Endodermal cell (in vitro differentiated cells): ENCODE measurements at regions not wholly inside any gene's neighbourhood (a gene's known extent, or its start where the extent isn't known, plus 50 kb on each side); places are given as distances from the start of the nearest gene placed in this dataset.
A peak's percentile ranks its signal among the peaks of the same experiment; 100 is the strongest.

Experiments used
- DNase-seq: peaks from one replicate; pipeline ENCODE4 v3.0.0-alpha.2; 2017
- H3K27ac ChIP-seq: 2 replicates; pipeline ENCODE4 v1.5.1; 2013; ENCODE audit warnings: mild to moderate bottlenecking, low read depth, low read length, moderate library complexity
- H3K27me3 ChIP-seq: 2 replicates; pipeline ENCODE4 v1.6.1; 2013; ENCODE audit warnings: mild to moderate bottlenecking, low read length, moderate library complexity; ENCODE audit not compliant: insufficient read depth, control insufficient read depth, poor library complexity, severe bottlenecking
- H3K36me3 ChIP-seq: 2 replicates; pipeline ENCODE4 v1.7.0; 2013; ENCODE audit warnings: mild to moderate bottlenecking, low read length, moderate library complexity; ENCODE audit not compliant: control insufficient read depth, insufficient read depth
- H3K4me1 ChIP-seq: one replicate; pipeline ENCODE4 v1.7.0; 2013; ENCODE audit warnings: low read length; ENCODE audit not compliant: control insufficient read depth, insufficient read depth
- H3K4me3 ChIP-seq: 2 replicates; pipeline ENCODE4 v1.5.1; 2013; ENCODE audit warnings: mild to moderate bottlenecking, low read length, moderate library complexity
- H3K9ac ChIP-seq: 2 replicates; pipeline ENCODE4 v1.6.1; 2013; ENCODE audit warnings: mild to moderate bottlenecking, low read length, moderate library complexity; ENCODE audit not compliant: poor library complexity, severe bottlenecking; ENCODE audit errors: extremely low read depth
- H3K9me3 ChIP-seq: 2 replicates; pipeline ENCODE4 v1.6.1; 2013; ENCODE audit warnings: mild to moderate bottlenecking, low read length, moderate library complexity; ENCODE audit not compliant: control insufficient read depth
- H3K27ac Mint-ChIP-seq: 2 replicates; pipeline ENCODE4 v1.8.0; 2020; ENCODE audit warnings: mixed read lengths
- H3K27me3 Mint-ChIP-seq: 2 replicates; pipeline ENCODE4 v1.8.0; 2021; ENCODE audit warnings: mild to moderate bottlenecking, mixed read lengths; ENCODE audit not compliant: insufficient read depth
- H3K36me3 Mint-ChIP-seq: 2 replicates; pipeline ENCODE4 v1.8.0; 2020; ENCODE audit warnings: low read depth, mixed read lengths
- H3K4me1 Mint-ChIP-seq: 2 replicates; pipeline ENCODE4 v1.8.0; 2020; ENCODE audit warnings: mixed read lengths
- H3K4me3 Mint-ChIP-seq: 2 replicates; pipeline ENCODE4 v1.8.0; 2020; ENCODE audit warnings: mild to moderate bottlenecking, moderate library complexity, mixed read lengths
- H3K9me3 Mint-ChIP-seq: 2 replicates; pipeline ENCODE4 v1.8.0; 2020; ENCODE audit warnings: mild to moderate bottlenecking, mixed read lengths
- WGBS, 2 experiments: methylation state at CpG; one replicate each; pipeline versions ENCODE4 v1.1.5 to v1.1.7; 2013; ENCODE audit warnings: missing lambda C conversion rate in 2 of 2, mixed read lengths in 1 of 2; ENCODE audit not compliant: insufficient coverage in 1 of 2, insufficient read length in 1 of 2; 5-methylcytosine and 5-hydroxymethylcytosine counted together
- TF ChIP-seq, protein P1 (sequence below): fragments of 200-600 bp; sonication (generic); conservative IDR thresholded peaks from 2 replicates; pipeline ENCODE4 v1.5.0; 2021; ENCODE audit warnings: antibody characterized with exemption, mild to moderate bottlenecking

DNA sequence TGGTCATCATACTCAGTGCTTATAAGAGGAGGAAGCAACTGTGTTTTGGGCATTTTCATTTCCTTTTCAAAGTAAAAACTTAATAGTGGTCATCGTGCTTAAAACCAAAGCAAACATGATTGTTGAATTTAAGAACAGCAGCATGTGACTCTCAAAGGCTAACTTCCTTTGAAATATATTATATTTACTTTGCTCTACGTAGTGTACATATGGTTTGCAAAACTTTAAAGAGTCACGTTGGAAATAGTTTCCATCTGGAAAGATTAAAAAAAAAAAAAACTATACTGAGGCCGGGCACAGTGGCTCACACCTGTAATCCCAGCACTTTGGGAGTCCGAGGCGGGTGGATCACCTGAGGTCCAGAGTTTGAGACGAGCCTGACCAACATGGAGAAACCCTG is 367.9 kb upstream of the BCHE start:
- H3K27ac ChIP-seq, result no peak overlapping the region
- no peak for DNase-seq
- no peaks in the 10 kb centered on the region for H3K36me3 ChIP-seq
- H3K4me3 ChIP-seq, result no peak overlapping the region
- H3K9me3 Mint-ChIP-seq, result no peaks in the 10 kb centered on the region
- 95 to 96% methylated on average over 3 to 7 of the region's 7 CpGs for WGBS, 2 experiments
- no peaks in the 10 kb centered on the region for H3K27me3 Mint-ChIP-seq
- no peaks in the 10 kb centered on the region for H3K4me1 Mint-ChIP-seq
- no peak overlapping the region for H3K4me3 Mint-ChIP-seq
- H3K9me3 ChIP-seq, result no peaks in the 10 kb centered on the region
- H3K4me1 ChIP-seq, result no peaks in the 10 kb centered on the region
- H3K27ac Mint-ChIP-seq, result no peak overlapping the region
- H3K36me3 Mint-ChIP-seq, result no peaks in the 10 kb centered on the region
- TF ChIP-seq, protein P1, sequence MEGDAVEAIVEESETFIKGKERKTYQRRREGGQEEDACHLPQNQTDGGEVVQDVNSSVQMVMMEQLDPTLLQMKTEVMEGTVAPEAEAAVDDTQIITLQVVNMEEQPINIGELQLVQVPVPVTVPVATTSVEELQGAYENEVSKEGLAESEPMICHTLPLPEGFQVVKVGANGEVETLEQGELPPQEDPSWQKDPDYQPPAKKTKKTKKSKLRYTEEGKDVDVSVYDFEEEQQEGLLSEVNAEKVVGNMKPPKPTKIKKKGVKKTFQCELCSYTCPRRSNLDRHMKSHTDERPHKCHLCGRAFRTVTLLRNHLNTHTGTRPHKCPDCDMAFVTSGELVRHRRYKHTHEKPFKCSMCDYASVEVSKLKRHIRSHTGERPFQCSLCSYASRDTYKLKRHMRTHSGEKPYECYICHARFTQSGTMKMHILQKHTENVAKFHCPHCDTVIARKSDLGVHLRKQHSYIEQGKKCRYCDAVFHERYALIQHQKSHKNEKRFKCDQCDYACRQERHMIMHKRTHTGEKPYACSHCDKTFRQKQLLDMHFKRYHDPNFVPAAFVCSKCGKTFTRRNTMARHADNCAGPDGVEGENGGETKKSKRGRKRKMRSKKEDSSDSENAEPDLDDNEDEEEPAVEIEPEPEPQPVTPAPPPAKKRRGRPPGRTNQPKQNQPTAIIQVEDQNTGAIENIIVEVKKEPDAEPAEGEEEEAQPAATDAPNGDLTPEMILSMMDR, result no peak
- no peaks in the 10 kb centered on the region for H3K27me3 ChIP-seq
- H3K9ac ChIP-seq, result no peak overlapping the region

DNA sequence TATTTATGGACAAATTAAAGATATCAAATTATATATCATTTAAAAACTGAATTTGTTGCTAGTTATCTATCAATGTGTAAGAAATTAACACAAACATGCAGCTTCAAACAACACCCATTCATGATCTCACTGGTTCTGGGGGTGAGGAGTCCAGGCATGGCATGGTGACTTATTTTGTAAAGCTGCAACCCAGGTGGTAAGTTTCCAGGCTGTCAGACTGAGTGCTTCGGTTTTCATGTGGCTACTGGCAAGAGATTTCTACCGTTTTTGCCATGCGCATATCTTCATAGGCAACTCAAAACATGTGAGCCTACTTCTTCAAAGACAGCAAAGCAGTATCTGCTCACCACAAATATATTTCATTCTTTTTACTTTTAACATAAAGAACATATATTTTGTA is 364.3 kb upstream of the BCHE start:
- no peaks in the 10 kb centered on the region for H3K9me3 Mint-ChIP-seq

DNA sequence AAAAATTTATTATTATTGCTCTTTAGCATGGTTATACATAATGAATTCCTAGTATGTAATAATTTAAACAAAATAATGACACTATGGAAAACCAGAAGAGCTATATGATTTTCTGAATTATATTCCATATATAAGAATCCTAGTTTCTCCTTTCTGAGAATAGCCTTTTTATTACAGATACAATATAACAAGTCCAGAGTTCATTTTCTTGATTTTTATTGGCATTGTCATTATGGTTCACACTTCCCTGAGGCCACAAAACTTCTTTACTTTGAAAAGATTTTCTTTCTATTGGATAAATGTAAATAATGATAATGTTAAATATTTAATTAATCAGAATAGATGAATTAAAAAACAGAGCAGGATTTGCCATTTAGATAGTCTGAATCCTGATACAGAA is 362.3 kb upstream of the BCHE start:
- Mint-ChIP-seq H3K27me3 (no peaks in the 10 kb centered on the region), H3K27ac (no peak overlapping the region), H3K4me1 (no peaks in the 10 kb centered on the region), H3K4me3 (no peak overlapping the region), H3K36me3 (no peaks in the 10 kb centered on the region), H3K9me3 (no peaks in the 10 kb centered on the region)
- Histone ChIP-seq H3K9me3 (no peaks in the 10 kb centered on the region), H3K27ac (no peak overlapping the region), H3K9ac (no peak overlapping the region), H3K4me3 (no peak overlapping the region), H3K4me1 (no peaks in the 10 kb centered on the region), H3K27me3 (no peaks in the 10 kb centered on the region), H3K36me3 (no peaks in the 10 kb centered on the region)
- TF ChIP-seq, protein P1, result no peak
- no peak for DNase-seq

More for the DNA sequence above, 364.3 kb upstream of the BCHE start:
- Histone ChIP-seq H3K4me1 (no peaks in the 10 kb centered on the region), H3K9me3 (no peaks in the 10 kb centered on the region), H3K27ac (no peak overlapping the region), H3K36me3 (no peaks in the 10 kb centered on the region), H3K27me3 (no peaks in the 10 kb centered on the region), H3K9ac (no peak overlapping the region), H3K4me3 (no peak overlapping the region)
- no peaks in the 10 kb centered on the region for H3K27me3 Mint-ChIP-seq
- no peak overlapping the region for H3K27ac Mint-ChIP-seq
- no peaks in the 10 kb centered on the region for H3K4me1 Mint-ChIP-seq
- TF ChIP-seq, protein P1, result no peak
- peak; percentile 35 for DNase-seq
- no peak overlapping the region for H3K4me3 Mint-ChIP-seq
- 71 to 83% methylated on average over 1 to 3 of the region's 3 CpGs for WGBS, 2 experiments
- no peaks in the 10 kb centered on the region for H3K36me3 Mint-ChIP-seq
